ENCODE measurements at regions not wholly inside any gene's neighbourhood (a gene's known extent, or its start where the extent isn't known, plus 50 kb on each side); places are given as distances from the start of the nearest gene placed in this dataset.

DNA sequence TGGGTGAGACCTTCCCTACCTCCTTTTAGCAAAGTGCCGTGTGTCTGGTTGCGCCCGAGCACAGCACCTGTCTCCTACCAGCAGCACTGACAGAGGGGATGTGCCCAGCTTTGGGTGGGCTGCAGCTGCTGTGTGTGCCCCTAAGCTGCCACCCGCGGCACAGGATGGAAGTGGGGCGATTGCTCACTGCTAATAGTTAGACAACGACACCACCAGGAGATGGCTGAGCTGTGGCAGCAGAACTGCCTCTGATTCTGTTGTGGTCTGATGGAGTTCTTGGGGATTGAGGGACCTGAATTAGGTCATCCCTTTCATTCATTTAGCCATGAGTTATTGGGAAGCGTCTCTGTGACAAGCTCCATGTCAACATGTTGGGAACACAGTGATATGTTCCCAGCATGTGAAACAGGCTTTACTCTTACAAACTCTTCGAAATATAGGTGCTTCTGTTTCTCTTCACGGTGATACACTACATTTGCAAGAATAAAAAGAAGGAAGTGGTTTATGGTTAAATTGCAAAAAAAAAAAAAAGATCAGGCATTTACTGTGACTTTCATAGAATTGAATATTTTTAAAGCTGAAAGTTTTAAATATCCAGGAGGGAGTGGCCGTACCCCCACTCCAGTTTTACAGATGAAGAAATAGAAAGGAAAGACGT is 184.4 kb downstream of the MAF start:
- TF ChIP-seq, protein P1, sequence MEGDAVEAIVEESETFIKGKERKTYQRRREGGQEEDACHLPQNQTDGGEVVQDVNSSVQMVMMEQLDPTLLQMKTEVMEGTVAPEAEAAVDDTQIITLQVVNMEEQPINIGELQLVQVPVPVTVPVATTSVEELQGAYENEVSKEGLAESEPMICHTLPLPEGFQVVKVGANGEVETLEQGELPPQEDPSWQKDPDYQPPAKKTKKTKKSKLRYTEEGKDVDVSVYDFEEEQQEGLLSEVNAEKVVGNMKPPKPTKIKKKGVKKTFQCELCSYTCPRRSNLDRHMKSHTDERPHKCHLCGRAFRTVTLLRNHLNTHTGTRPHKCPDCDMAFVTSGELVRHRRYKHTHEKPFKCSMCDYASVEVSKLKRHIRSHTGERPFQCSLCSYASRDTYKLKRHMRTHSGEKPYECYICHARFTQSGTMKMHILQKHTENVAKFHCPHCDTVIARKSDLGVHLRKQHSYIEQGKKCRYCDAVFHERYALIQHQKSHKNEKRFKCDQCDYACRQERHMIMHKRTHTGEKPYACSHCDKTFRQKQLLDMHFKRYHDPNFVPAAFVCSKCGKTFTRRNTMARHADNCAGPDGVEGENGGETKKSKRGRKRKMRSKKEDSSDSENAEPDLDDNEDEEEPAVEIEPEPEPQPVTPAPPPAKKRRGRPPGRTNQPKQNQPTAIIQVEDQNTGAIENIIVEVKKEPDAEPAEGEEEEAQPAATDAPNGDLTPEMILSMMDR (IDR thresholded peaks at IDR 0.05; ENCODE audit: low read length): no peak
- TF ChIP-seq EZH2 (optimal IDR thresholded peaks at IDR 0.05; ENCODE audit: low read depth, low read length): no peak
- TF ChIP-seq EZH2phosphoT487 (IDR thresholded peaks at IDR 0.05; ENCODE audit: low read length): no peak

Measured in MM.1S (cell line).